HPDE6-E6E7 (cell line): ENCODE measurements at regions not wholly inside any gene's neighbourhood (a gene's known extent, or its start where the extent isn't known, plus 50 kb on each side); places are given as distances from the start of the nearest gene placed in this dataset.

ENCODE experiments used
- DNase-seq: peaks from one replicate; pipeline ENCODE4 v3.0.0; 2011; ENCODE audit warnings: missing footprints; ENCODE audit errors: extremely low spot score

DNA sequence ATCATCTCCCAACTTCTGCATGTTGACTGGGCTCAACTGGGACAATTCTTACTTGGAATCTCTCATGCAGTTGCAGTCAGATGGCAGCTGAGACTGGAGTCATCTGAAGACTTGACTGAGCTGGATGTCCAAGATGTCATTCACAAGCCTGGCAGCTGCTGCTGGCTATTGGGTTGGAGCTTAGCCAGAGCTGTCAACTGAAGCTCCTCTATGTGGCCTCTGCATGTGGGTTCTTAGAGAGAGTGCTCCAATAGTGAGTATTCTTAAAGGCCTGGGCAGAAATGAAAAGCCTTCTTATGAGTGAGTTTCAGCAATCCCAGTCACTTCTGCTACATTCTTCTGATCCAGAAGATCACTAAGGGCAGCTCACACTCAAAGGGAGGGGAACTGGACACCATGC is 440.9 kb downstream of the LRIG3 start:
- DNase-seq: no peak

GRCh38 chr12:58481811-58482210 is 438.5 kb downstream of the LRIG3 start:
- no peak for DNase-seq

GRCh38 chr12:58487255-58487654 is 433.0 kb downstream of the LRIG3 start:
- DNase-seq: no peak

DNA sequence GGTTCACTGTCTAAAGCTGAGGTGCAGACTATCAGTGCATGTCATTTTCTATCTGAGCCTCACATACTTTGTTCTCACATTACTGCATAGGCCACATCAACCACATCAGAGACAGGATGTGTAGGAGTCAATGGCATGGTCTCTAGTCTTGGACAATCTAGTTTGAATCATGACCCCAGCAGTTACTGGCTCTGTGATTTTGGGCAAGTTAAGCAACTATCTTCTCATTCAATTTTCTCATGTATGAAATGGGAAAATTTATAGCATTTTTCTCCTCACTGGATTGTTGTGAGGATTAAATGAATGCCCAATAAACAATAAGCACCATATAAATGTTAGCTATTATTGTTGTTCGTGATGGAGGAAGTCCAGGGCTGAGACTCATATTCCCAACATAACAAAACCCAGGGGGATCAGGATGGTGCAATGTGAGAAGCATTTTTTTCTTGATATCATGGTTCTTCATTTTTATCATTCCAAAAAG is 432.6 kb downstream of the LRIG3 start:
- no peak for DNase-seq

DNA sequence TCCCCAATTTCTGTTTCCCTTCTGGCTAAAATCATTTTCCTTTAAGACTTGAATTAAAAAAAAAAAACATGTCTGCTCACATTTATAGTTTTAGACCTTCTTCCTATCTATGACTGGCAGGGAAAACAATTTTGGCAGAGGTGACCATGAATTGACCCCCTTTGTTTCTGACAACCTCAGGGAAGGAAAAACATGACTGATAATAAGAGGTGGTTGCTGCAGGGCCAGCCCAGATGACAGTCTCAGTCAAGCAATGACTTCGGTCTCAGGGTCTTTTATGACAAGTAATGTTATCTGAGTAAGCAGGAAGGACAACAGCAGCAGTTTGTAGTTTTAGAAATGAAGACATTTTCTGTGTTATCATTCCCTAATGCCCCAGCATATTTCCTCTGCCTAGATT is 430.9 kb downstream of the LRIG3 start:
- no peak for DNase-seq

- no peak for DNase-seq
Observed at GRCh38 chr12:58491306-58491705, 429.0 kb downstream of the LRIG3 start.

GRCh38 chr12:58496411-58497190 is 423.7 kb downstream of the LRIG3 start:
- DNase-seq: no peak

DNA sequence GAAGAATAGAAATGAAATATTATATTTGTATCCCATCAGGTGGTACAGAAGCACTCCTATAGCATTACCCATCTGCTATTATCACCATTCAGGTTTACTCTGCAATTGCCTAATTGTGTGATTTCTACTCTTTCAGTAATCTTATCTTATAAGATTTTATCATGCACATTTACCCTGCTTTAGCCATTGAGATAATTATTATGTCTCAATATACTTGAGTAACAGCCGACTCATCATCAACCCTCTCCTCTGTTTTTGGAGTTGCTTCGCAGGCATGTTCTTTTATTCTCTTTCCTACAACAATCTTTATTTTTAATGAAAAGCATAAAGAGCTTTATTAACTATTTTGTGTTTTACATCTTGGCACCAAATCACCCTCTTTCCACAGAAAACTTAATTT is 419.9 kb downstream of the LRIG3 start:
- DNase-seq: no peak

GRCh38 chr12:58502226-58502625 is 418.1 kb downstream of the LRIG3 start:
- DNase-seq: no peak

- DNase-seq: no peak
Observed at GRCh38 chr12:58502841-58503240, 417.5 kb downstream of the LRIG3 start.

DNA sequence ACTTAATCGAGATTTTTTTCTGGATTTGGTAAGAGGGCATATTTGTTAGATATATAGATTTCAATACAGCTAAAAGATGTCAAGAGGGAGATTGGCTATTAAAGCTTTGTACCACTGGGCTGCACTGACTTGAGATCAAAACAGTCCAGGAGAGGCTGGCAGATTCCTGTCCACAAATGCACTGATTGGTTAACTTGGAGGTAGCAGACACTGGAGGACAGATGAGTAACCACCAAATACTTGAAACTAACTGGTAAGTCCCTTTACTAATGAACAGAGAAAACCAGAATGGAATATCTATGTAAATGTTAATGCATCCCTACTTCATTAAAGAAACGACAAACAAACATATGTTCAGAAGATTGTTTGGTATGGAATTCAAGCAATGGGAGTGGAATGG is 416.6 kb downstream of the LRIG3 start:
- no peak for DNase-seq

DNA sequence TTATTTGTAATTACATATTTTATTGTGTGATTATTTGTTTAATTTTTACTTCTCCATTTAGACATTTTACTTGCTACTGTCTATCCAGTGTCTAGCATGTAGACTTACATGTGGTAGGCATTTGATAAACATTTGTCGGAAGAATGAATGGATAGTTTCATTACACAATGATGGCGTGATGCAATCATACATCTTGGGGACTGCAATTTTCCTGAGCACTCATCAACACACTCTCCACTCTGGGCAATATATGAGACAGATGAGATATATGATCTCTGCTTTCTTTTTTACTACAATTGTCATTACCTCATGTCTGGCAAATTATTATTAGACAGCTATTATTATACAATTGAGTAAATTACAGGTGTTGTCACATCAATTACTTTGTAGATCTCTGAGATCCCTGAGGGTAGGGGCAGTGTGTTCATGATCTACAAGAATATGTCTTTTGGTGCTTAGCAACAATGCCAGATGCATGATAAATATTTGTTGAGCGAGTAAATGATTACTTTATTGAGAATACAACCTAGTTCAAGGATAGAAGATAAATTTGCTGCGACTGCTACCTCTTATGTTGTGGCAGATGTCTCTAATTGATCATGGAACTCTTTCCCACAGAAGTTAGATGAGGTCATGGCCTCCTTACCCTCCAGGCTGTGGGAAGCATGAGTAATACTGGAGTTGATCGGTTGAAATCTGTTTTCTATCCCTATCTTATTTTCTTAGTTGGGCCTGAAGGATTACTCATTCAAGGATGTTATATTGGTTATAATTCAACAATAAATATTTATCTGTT is 416.0 kb downstream of the LRIG3 start:
- DNase-seq: peak; percentile 25

GRCh38 chr12:58509116-58509885 is 411.0 kb downstream of the LRIG3 start:
- no peak for DNase-seq

- no peak for DNase-seq
Observed at GRCh38 chr12:58513301-58513834, 406.9 kb downstream of the LRIG3 start.

DNA sequence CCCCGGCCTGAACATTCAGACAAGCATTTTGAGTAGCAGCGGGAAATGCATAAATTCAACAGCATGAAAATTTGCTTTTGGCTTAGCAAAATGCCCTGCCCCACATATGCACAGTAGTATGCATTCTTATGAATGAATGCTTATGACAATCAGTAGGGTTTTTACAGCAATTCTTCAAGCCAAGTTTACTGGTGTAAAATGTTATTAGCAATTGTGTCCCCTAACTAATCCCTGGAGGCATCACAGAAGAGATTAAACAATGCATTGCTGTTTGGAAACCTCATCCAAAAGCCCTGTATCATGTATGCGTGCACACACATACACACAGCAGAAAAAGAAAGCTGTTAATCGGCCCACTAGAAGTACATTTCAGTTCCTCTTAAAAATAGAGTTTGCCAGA is 406.5 kb downstream of the LRIG3 start:
- no peak for DNase-seq

DNA sequence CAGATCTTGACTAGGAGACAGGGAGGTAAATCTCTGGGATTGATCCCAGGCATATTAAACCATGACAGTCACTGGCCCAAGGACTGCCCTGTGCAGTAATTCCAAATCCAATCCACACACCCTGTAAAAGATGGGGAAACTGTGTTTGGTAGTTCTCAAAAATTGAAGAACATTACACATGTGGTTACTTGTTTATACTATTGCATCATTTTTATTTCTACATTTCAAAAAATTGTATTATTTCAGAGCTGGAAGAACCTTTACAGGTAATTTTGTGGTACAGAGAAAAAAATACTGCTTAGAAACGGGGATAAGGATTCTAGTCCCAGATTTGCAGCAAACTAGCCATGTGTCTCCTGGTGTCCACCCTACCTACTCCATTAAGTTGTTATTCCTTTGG is 400.5 kb downstream of the LRIG3 start:
- no peak for DNase-seq

DNA sequence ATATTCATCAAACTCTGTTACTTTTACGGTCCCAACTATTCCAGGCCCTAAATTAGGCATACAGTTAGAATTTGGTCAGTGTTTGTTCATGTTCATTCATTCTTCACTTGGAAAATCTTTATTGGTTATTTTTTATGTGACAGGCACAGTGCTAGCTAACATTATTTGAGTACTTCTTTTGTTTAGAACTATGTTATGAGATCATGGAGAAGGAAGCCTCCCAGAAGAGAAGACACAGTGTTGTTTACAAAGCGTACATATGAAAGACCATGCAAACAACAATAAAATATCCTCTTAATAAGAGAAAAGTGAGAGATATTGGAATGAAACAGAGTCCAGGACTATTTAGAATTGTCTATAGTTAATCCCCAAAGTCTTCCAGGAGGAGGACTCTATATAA is 399.2 kb downstream of the LRIG3 start:
- no peak for DNase-seq

DNA sequence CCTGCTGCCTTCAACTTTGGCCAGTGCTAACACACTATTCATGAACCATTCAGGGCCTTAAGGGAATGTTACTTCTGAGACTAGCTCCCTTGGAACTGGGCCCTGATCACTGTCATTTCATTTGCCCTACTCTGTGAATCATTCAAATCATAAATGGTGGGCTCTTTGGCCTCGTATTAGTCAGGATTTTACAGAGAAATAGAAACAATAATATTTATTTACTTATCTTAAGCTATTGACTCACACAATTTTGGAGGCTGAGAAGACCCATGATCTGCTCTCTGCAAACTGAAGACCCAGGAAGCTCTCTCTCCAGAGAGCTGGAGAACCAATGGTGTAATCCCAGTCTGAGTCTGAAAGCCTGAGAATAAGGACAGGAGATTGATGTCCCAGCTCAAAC is 398.5 kb downstream of the LRIG3 start:
- no peak for DNase-seq

DNA sequence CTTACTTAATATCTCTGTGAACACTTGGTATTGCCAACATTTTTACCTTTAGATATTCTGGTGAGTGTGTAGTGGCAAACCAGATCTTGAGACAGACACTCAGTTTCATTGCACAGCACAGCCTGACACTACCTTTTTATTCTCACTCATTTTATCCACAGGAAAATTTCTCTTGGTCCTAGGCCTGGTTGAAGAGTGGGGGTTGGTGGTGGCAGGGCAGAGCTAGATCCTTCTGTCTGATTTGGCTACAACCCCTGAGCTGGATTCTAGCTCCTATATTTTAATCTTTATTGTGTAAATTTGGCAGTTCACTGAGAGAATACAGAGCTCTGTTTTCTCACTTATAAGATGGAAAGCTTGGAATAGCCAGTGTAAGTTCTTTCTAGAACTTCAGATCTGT is 396.9 kb downstream of the LRIG3 start:
- no peak for DNase-seq

DNA sequence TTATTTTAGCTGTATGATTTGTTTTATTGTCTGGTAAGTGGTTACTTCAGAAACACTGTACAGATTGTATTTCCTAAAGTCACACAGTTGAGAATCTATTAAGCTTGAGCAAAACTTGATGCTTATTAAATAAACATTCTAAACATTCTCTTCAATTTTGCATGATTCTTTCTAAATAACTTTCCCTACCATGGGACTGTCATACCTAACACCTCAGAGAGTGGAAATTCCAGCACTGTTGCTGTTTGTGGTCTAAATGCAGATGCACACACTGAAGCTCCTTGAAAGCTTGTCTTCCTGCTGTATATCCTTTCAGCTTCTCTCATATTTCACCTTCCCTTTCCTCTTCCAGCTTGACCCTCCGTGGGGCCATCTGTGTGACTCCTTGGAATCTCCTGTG is 392.0 kb downstream of the LRIG3 start:
- DNase-seq: no peak

DNA sequence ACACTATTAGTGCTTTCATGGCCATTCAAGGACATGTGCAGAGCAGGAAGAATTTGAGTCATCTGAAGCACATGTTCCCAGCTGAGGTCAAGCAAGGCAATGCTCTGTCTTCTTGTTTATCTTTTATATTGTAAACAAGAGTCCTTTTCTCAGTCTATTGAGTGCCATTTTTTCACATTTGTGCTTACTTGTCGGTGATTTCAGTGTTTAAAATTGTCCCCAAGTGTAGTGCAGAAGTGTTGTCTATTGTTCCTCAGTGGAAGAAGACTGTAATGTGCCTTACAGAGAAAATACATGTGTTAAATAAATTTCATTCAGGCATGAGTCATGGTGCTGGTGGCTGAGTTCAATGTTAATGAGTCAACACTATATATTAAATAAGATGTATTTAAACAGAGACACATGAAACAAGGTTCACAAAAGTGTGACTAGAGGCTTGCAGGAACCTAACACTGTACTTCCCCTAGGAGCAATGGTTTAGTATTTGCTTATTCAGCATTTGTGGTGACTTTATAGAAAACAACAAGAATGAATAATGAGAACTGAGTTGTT is 391.1 kb downstream of the LRIG3 start:
- peak; percentile 7 for DNase-seq
